BE2C (cell line): ENCODE measurements at regions not wholly inside any gene's neighbourhood (a gene's known extent, or its start where the extent isn't known, plus 50 kb on each side); places are given as distances from the start of the nearest gene placed in this dataset.

ENCODE experiments used
- DNase-seq: peaks from one replicate; pipeline ENCODE4 v3.0.0-alpha.2; 2020
- H3K27me3 ChIP-seq: fragments of 250-450 bp; sonication (Bioruptor Pico); 2 replicates; pipeline ENCODE4 v1.5.1; 2020; ENCODE audit warnings: mild to moderate bottlenecking
- H3K36me3 ChIP-seq: fragments of 250-450 bp; sonication (Bioruptor Pico); 2 replicates; pipeline ENCODE4 v1.5.1; 2020; ENCODE audit warnings: mild to moderate bottlenecking
- H3K4me1 ChIP-seq: fragments of 250-450 bp; sonication (Bioruptor Pico); 2 replicates; pipeline ENCODE4 v1.5.1; 2020
- H3K4me3 ChIP-seq: 2 replicates; pipeline ENCODE4 v1.5.1; 2011; ENCODE audit warnings: low read depth, low read length
- H3K9me3 ChIP-seq: fragments of 250-450 bp; sonication (Bioruptor Pico); 2 replicates; pipeline ENCODE4 v1.5.1; 2020
- CTCF ChIP-seq: IDR thresholded peaks from 2 replicates; pipeline ENCODE4 v1.5.1; 2012; ENCODE audit warnings: mild to moderate bottlenecking, low read depth, low read length

- Histone ChIP-seq H3K9me3 (no peaks in the 10 kb centered on the region), H3K4me3 (peak overlapping the region; percentile 59), H3K36me3 (no peaks in the 10 kb centered on the region), H3K27me3 (no peaks in the 10 kb centered on the region), H3K4me1 (no peaks in the 10 kb centered on the region)
- no peak for TF ChIP-seq CTCF
- no peak for DNase-seq
These were observed 129.1 kb upstream of the PPP1R3A start for GRCh38 chr7:114047889-114048288.

- no peaks in the 10 kb centered on the region for H3K27me3 ChIP-seq
- H3K36me3 ChIP-seq: no peaks in the 10 kb centered on the region
- no peaks in the 10 kb centered on the region for H3K9me3 ChIP-seq
- no peak overlapping the region for H3K4me3 ChIP-seq
- H3K4me1 ChIP-seq: no peaks in the 10 kb centered on the region
- DNase-seq: no peak
- TF ChIP-seq CTCF: no peak
These were observed 114.7 kb upstream of the PPP1R3A start for GRCh38 chr7:114033475-114033874.

- H3K27me3 ChIP-seq: peaks cover 4% of the 10 kb centered on the region; the same call in 1 of the 2 replicates
- H3K36me3 ChIP-seq: no peaks in the 10 kb centered on the region
- no peaks in the 10 kb centered on the region for H3K4me1 ChIP-seq
- peak; percentile 22 for DNase-seq
- no peak overlapping the region for H3K4me3 ChIP-seq
- H3K9me3 ChIP-seq: no peaks in the 10 kb centered on the region
- peak; percentile 53 for TF ChIP-seq CTCF
These were observed 107.8 kb upstream of the PPP1R3A start for GRCh38 chr7:114026486-114027089.

GRCh38 chr7:114021135-114021534 is 102.3 kb upstream of the PPP1R3A start:
- H3K27me3 ChIP-seq: peaks cover 4% of the 10 kb centered on the region; the same call in 1 of the 2 replicates
- TF ChIP-seq CTCF: no peak

GRCh38 chr7:114008696-114009095 is 89.9 kb upstream of the PPP1R3A start:
- H3K9me3 ChIP-seq: no peaks in the 10 kb centered on the region
- no peak for TF ChIP-seq CTCF

More at GRCh38 chr7:114021135-114021534, 102.3 kb upstream of the PPP1R3A start:
- DNase-seq: no peak
- no peak overlapping the region for H3K4me3 ChIP-seq
- H3K9me3 ChIP-seq: no peaks in the 10 kb centered on the region
- no peaks in the 10 kb centered on the region for H3K36me3 ChIP-seq
- H3K4me1 ChIP-seq: no peaks in the 10 kb centered on the region

GRCh38 chr7:114007386-114007785 is 88.6 kb upstream of the PPP1R3A start:
- H3K27me3 ChIP-seq: no peaks in the 10 kb centered on the region
- DNase-seq: no peak

More at GRCh38 chr7:114008696-114009095, 89.9 kb upstream of the PPP1R3A start:
- no peak overlapping the region for H3K4me3 ChIP-seq
- no peaks in the 10 kb centered on the region for H3K27me3 ChIP-seq
- H3K36me3 ChIP-seq: no peaks in the 10 kb centered on the region
- DNase-seq: no peak
- no peaks in the 10 kb centered on the region for H3K4me1 ChIP-seq

More at GRCh38 chr7:114007386-114007785, 88.6 kb upstream of the PPP1R3A start:
- Histone ChIP-seq H3K36me3 (no peaks in the 10 kb centered on the region), H3K4me1 (no peaks in the 10 kb centered on the region), H3K4me3 (no peak overlapping the region), H3K9me3 (no peaks in the 10 kb centered on the region)
- TF ChIP-seq CTCF: no peak
